Suprapubic skin (tissue), 4 donors: ENCODE measurements at regions not wholly inside any gene's neighbourhood (a gene's known extent, or its start where the extent isn't known, plus 50 kb on each side); places are given as distances from the start of the nearest gene placed in this dataset.
A peak's percentile ranks its signal among the peaks of the same experiment; 100 is the strongest.

ENCODE experiments used
- DNase-seq, 2 donors: peaks; one replicate each; pipeline ENCODE4 v3.0.0-alpha.2; 2019; ENCODE audit warnings: low spot score in 2 of 2
- H3K27ac ChIP-seq: fragments of 200-600 bp; sonication (generic); one replicate; pipeline ENCODE4 v1.5.1; 2019
- H3K27me3 ChIP-seq: fragments of 200-600 bp; sonication (generic); one replicate; pipeline ENCODE4 v1.5.1; 2019
- H3K36me3 ChIP-seq: fragments of 200-600 bp; sonication (generic); one replicate; pipeline ENCODE4 v1.5.1; 2019
- H3K4me1 ChIP-seq: fragments of 200-600 bp; sonication (generic); one replicate; pipeline ENCODE4 v1.5.1; 2019
- H3K4me3 ChIP-seq: fragments of 200-600 bp; sonication (generic); one replicate; pipeline ENCODE4 v1.5.1; 2019; ENCODE audit warnings: mild to moderate bottlenecking
- H3K9me3 ChIP-seq: fragments of 200-600 bp; sonication (generic); one replicate; pipeline ENCODE4 v1.5.1; 2019
- EP300 ChIP-seq: sonication (generic); formaldehyde crosslinking; IDR thresholded peaks from one replicate; pipeline ENCODE4 v1.6.1; 2017; ENCODE audit warnings: antibody characterized with exemption
- POLR2A ChIP-seq, 2 donors: fragments of 450-650 bp; IDR thresholded peaks; one replicate each; pipeline ENCODE4 v1.6.1; 2017; ENCODE audit warnings: antibody characterized with exemption in 2 of 2, mild to moderate bottlenecking in 2 of 2, moderate library complexity in 2 of 2
- POLR2AphosphoS5 ChIP-seq, 3 donors: sonication (generic); formaldehyde crosslinking; IDR thresholded peaks; one replicate each; pipeline ENCODE4 v1.6.1; 2017; ENCODE audit warnings: antibody characterized with exemption in 3 of 3
- WGBS: methylation state at CpG from one replicate; pipeline ENCODE4 v1.1.5; 2018; 5-methylcytosine and 5-hydroxymethylcytosine counted together
- TF ChIP-seq, protein P1 (sequence below), 2 donors: fragments of 200-600 bp in 1 of 2; fragments of 450-650 bp in 1 of 2; sonication (generic) in 1 of 2; IDR thresholded peaks; one replicate each; pipeline ENCODE4 v1.5.1; 2016 to 2019; ENCODE audit warnings: antibody characterized with exemption in 2 of 2, mild to moderate bottlenecking in 1 of 2, moderate library complexity in 1 of 2

- H3K9me3 ChIP-seq: no peaks in the 10 kb centered on the region
- TF ChIP-seq POLR2A (IDR thresholded peaks at IDR 0.05) (no peak), EP300 (no peak), POLR2AphosphoS5 (IDR thresholded peaks at IDR 0.05) (no peak)
- TF ChIP-seq, protein P1, sequence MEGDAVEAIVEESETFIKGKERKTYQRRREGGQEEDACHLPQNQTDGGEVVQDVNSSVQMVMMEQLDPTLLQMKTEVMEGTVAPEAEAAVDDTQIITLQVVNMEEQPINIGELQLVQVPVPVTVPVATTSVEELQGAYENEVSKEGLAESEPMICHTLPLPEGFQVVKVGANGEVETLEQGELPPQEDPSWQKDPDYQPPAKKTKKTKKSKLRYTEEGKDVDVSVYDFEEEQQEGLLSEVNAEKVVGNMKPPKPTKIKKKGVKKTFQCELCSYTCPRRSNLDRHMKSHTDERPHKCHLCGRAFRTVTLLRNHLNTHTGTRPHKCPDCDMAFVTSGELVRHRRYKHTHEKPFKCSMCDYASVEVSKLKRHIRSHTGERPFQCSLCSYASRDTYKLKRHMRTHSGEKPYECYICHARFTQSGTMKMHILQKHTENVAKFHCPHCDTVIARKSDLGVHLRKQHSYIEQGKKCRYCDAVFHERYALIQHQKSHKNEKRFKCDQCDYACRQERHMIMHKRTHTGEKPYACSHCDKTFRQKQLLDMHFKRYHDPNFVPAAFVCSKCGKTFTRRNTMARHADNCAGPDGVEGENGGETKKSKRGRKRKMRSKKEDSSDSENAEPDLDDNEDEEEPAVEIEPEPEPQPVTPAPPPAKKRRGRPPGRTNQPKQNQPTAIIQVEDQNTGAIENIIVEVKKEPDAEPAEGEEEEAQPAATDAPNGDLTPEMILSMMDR (IDR thresholded peaks at IDR 0.05): no peak
- H3K27ac ChIP-seq: no peak overlapping the region
- H3K4me3 ChIP-seq: no peak overlapping the region
- H3K36me3 ChIP-seq: no peaks in the 10 kb centered on the region
- H3K27me3 ChIP-seq: no peaks in the 10 kb centered on the region
- 87% methylated on average over 11 of the region's 11 CpGs for WGBS
- H3K4me1 ChIP-seq: peaks cover 3% of the 10 kb centered on the region
- no peak for DNase-seq
These were observed 52.3 kb upstream of the ZNF516 start for GRCh38 chr18:76547296-76547695.

DNA sequence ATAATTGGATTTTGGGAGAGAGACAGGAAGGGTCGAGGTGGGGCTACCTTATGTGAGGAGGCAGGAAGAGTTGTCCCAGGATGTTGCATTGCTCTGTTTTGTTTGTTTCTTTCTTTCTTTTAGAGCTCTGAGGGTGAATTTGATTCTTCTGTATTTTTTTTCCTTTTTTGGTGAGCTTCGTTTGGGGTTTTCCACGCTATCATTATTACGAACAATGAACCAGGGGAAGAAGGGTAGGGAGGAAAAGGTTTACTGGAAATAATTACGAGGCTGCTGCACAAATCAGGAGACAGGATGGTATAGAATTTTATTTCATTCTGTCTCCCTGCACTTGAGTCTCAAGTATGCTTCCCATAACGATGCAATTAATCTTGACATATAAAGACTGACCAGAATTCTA lies 51.4 kb upstream of the ZNF516 start:
- H3K27me3 ChIP-seq: no peaks in the 10 kb centered on the region
- no peaks in the 10 kb centered on the region for H3K9me3 ChIP-seq
- WGBS: 48% methylated on average over 6 of the region's 6 CpGs
- H3K4me3 ChIP-seq: no peak overlapping the region
- no peak for DNase-seq
- peaks cover 3% of the 10 kb centered on the region for H3K4me1 ChIP-seq
- TF ChIP-seq, protein P1 (IDR thresholded peaks at IDR 0.05): no peak
- TF ChIP-seq EP300: no peak
- TF ChIP-seq POLR2A (IDR thresholded peaks at IDR 0.05): no peak
- no peak for TF ChIP-seq POLR2AphosphoS5 (IDR thresholded peaks at IDR 0.05)
- no peaks in the 10 kb centered on the region for H3K36me3 ChIP-seq
- H3K27ac ChIP-seq: peak overlapping the region; percentile 68

DNA sequence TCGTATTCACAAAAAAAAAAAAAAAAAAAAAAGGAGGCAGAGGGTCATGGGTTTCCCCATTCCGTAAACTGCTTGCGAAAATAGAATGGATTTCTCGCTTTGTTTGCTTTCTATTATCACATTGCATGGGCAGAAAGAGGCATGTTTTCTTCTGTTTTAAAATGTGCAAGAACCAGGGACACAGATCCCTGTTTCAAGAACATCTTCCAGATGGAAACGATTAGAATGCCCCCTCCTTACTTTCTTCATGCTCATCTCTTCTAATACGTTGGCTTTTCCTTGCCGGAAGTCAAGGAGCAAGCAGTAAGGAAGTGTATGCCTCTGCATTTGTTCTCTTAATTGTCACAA lies 51.0 kb upstream of the ZNF516 start:
- TF ChIP-seq POLR2AphosphoS5 (IDR thresholded peaks at IDR 0.05) (no peak), POLR2A (IDR thresholded peaks at IDR 0.05) (no peak), EP300 (no peak)
- TF ChIP-seq, protein P1 (IDR thresholded peaks at IDR 0.05): no peak
- Histone ChIP-seq H3K4me1 (peaks cover 3% of the 10 kb centered on the region), H3K4me3 (no peak overlapping the region), H3K36me3 (no peaks in the 10 kb centered on the region), H3K27me3 (no peaks in the 10 kb centered on the region), H3K27ac (peak overlapping the region; percentile 68), H3K9me3 (no peaks in the 10 kb centered on the region)
- 56% methylated on average over 7 of the region's 7 CpGs for WGBS
- no peak for DNase-seq

GRCh38 chr18:76545433-76546087 lies 50.5 kb upstream of the ZNF516 start:
- 79% methylated on average over 14 of the region's 14 CpGs for WGBS

More at GRCh38 chr18:76545433-76546087, 50.5 kb upstream of the ZNF516 start:
- TF ChIP-seq, protein P1 (IDR thresholded peaks at IDR 0.05): no peak
- TF ChIP-seq EP300 (no peak), POLR2AphosphoS5 (IDR thresholded peaks at IDR 0.05) (no peak), POLR2A (IDR thresholded peaks at IDR 0.05) (no peak)
- Histone ChIP-seq H3K9me3 (no peaks in the 10 kb centered on the region), H3K4me3 (no peak overlapping the region), H3K36me3 (no peaks in the 10 kb centered on the region), H3K27ac (no peak overlapping the region), H3K4me1 (peaks cover 3% of the 10 kb centered on the region), H3K27me3 (no peaks in the 10 kb centered on the region)
- no peak for DNase-seq
